ENCODE measurements at regions not wholly inside any gene's neighbourhood (a gene's known extent, or its start where the extent isn't known, plus 50 kb on each side); places are given as distances from the start of the nearest gene placed in this dataset.

DNA sequence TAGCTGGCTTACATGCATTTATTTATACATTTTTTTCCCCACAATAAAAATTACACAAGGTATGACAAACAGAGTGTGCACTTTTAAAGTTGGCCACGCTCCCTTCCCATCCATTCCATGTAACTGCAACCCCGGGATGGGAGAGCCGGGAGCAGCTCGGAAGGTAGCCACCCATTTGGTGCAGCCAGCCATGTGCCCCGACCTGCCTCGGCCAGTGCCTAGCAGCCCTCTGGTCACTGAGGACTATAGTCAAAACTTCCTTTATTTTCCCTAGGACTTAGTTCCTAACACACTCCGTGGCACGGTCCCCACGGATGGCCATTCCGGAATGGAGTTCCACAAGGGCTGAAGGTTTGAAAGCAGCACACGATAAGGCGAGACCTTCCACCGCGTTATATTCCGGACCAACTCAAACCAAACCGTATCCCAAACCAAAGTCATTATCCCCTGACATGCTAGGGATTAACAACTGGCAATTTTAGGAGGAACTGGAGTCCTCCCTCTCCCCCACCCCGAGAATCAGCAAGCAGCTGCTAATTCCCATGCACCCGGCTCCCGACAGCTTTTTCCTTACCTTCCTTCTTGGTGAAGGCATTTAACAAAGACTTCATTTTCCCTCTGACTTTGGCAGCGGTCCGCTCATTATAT, 426.4 kb downstream of the SHANK2 start:
- TF ChIP-seq LARP7 (IDR thresholded peaks at IDR 0.05): no peak
- TF ChIP-seq JUNB (CRISPR knock-in tag; conservative IDR thresholded peaks at IDR 0.05): no peak
- TF ChIP-seq POLR2A (conservative IDR thresholded peaks at IDR 0.05): no peak
- TF ChIP-seq, protein P1, sequence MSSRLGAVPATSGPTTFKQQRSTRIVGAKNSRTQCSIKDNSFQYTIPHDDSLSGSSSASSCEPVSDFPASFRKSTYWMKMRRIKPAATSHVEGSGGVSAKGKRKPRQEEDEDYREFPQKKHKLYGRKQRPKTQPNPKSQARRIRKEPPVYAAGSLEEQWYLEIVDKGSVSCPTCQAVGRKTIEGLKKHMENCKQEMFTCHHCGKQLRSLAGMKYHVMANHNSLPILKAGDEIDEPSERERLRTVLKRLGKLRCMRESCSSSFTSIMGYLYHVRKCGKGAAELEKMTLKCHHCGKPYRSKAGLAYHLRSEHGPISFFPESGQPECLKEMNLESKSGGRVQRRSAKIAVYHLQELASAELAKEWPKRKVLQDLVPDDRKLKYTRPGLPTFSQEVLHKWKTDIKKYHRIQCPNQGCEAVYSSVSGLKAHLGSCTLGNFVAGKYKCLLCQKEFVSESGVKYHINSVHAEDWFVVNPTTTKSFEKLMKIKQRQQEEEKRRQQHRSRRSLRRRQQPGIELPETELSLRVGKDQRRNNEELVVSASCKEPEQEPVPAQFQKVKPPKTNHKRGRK (tag; IDR thresholded peaks at IDR 0.05): no peak
- no peak for TF ChIP-seq POLR2AphosphoS5 (IDR thresholded peaks at IDR 0.05; ENCODE audit: control insufficient read depth, insufficient read depth, low read depth, low read length)
- TF ChIP-seq, protein P2, sequence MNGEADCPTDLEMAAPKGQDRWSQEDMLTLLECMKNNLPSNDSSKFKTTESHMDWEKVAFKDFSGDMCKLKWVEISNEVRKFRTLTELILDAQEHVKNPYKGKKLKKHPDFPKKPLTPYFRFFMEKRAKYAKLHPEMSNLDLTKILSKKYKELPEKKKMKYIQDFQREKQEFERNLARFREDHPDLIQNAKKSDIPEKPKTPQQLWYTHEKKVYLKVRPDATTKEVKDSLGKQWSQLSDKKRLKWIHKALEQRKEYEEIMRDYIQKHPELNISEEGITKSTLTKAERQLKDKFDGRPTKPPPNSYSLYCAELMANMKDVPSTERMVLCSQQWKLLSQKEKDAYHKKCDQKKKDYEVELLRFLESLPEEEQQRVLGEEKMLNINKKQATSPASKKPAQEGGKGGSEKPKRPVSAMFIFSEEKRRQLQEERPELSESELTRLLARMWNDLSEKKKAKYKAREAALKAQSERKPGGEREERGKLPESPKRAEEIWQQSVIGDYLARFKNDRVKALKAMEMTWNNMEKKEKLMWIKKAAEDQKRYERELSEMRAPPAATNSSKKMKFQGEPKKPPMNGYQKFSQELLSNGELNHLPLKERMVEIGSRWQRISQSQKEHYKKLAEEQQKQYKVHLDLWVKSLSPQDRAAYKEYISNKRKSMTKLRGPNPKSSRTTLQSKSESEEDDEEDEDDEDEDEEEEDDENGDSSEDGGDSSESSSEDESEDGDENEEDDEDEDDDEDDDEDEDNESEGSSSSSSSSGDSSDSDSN (IDR thresholded peaks at IDR 0.05; ENCODE audit: borderline replicate concordance in 1 of 2, low read depth in 2 of 2, low read length in 2 of 2): no peak

Measured in K562 (cell line).